ENCODE measurements at regions not wholly inside any gene's neighbourhood (a gene's known extent, or its start where the extent isn't known, plus 50 kb on each side); places are given as distances from the start of the nearest gene placed in this dataset.

- no peak overlapping the region for H3K27ac ChIP-seq
- TF ChIP-seq ZFX (IDR thresholded peaks at IDR 0.05; ENCODE audit: borderline replicate concordance): no peak
- no peak for TF ChIP-seq CTCF (IDR thresholded peaks at IDR 0.05)
Measured at GRCh38 chr6:133026705-133027104, 212.3 kb downstream of the RPS12 start.

- no peak overlapping the region for H3K27ac ChIP-seq
- TF ChIP-seq CTCF (IDR thresholded peaks at IDR 0.05): no peak
- no peak for TF ChIP-seq ZFX (IDR thresholded peaks at IDR 0.05; ENCODE audit: borderline replicate concordance)
Measured at GRCh38 chr6:133033263-133033662, 207.9 kb upstream of the EYA4 start.

GRCh38 chr6:133034509-133035206 lies 206.5 kb upstream of the EYA4 start:
- H3K27ac ChIP-seq: no peak overlapping the region
- TF ChIP-seq CTCF (IDR thresholded peaks at IDR 0.05) (no peak), ZFX (IDR thresholded peaks at IDR 0.05; ENCODE audit: borderline replicate concordance) (no peak)

- TF ChIP-seq ZFX (IDR thresholded peaks at IDR 0.05; ENCODE audit: borderline replicate concordance): no peak
- TF ChIP-seq CTCF (IDR thresholded peaks at IDR 0.05): peak; percentile 74
- no peak overlapping the region for H3K27ac ChIP-seq
Measured at GRCh38 chr6:133040094-133040802, 200.9 kb upstream of the EYA4 start.

- H3K27ac ChIP-seq: no peak overlapping the region
- TF ChIP-seq CTCF (IDR thresholded peaks at IDR 0.05): no peak
- TF ChIP-seq ZFX (IDR thresholded peaks at IDR 0.05; ENCODE audit: borderline replicate concordance): no peak
Measured at GRCh38 chr6:133040803-133041419, 200.2 kb upstream of the EYA4 start.

GRCh38 chr6:133042550-133043120 lies 198.5 kb upstream of the EYA4 start:
- TF ChIP-seq CTCF (IDR thresholded peaks at IDR 0.05): no peak
- no peak for TF ChIP-seq ZFX (IDR thresholded peaks at IDR 0.05; ENCODE audit: borderline replicate concordance)
- no peak overlapping the region for H3K27ac ChIP-seq

Measured in 22Rv1 (cell line).